Tibial artery (tissue), 4 donors: ENCODE measurements at regions not wholly inside any gene's neighbourhood (a gene's known extent, or its start where the extent isn't known, plus 50 kb on each side); places are given as distances from the start of the nearest gene placed in this dataset.
A peak's percentile ranks its signal among the peaks of the same experiment; 100 is the strongest.

Source experiments
- DNase-seq, 2 donors: peaks; one replicate each; pipeline ENCODE4 v3.0.0-alpha.2; 2019
- H3K27ac ChIP-seq, 2 donors: fragments of 200-600 bp; sonication (generic) in 1 of 2; 1 replicate in 1 of 2; 2 replicates in 1 of 2; pipeline ENCODE4 v1.5.1; 2018 to 2019; ENCODE audit warnings: mild to moderate bottlenecking in 1 of 2
- H3K27me3 ChIP-seq, 2 donors: fragments of 200-600 bp; sonication (generic) in 1 of 2; one replicate each; pipeline versions ENCODE4 v1.5.1 to v1.6.0; 2016 to 2019
- H3K36me3 ChIP-seq, 3 donors: fragments of 200-600 bp; sonication (generic) in 2 of 3; one replicate each; pipeline ENCODE4 v1.5.1; 2016 to 2019; ENCODE audit warnings: mild to moderate bottlenecking in 2 of 3
- H3K4me1 ChIP-seq, 4 donors: fragments of 200-600 bp; sonication (generic) in 2 of 4; 1 replicate in 3 of 4; 2 replicates in 1 of 4; pipeline ENCODE4 v1.5.1; 2016 to 2019
- H3K4me3 ChIP-seq, 2 donors: fragments of 200-600 bp; sonication (generic) in 1 of 2; 1 replicate in 1 of 2; 2 replicates in 1 of 2; pipeline ENCODE4 v1.5.1; 2018 to 2019; ENCODE audit warnings: mild to moderate bottlenecking in 2 of 2
- H3K9me3 ChIP-seq, 3 donors: fragments of 200-600 bp; sonication (generic) in 1 of 3; one replicate each; pipeline ENCODE4 v1.5.1; 2016 to 2019
- CTCF ChIP-seq, 2 experiments: fragments of 200-600 bp in 1 of 2; fragments of 450-650 bp in 1 of 2; IDR thresholded peaks; one replicate each; pipeline ENCODE4 v1.5.1; 2017 to 2019; ENCODE audit warnings: antibody characterized with exemption in 2 of 2, mild to moderate bottlenecking in 1 of 2, moderate library complexity in 1 of 2
- intact Hi-C: fragments of 100-400 bp; cut with DNase I; formaldehyde crosslinking; loops from one replicate; pipeline ENCODE4 v1.15.0; 2023; ENCODE audit warnings: low total_unique reads

- H3K27ac ChIP-seq: no peak overlapping the region
- no peaks in the 10 kb centered on the region for H3K4me1 ChIP-seq
- H3K36me3 ChIP-seq: no peaks in the 10 kb centered on the region
- H3K27me3 ChIP-seq: peaks cover 0 to 10% of the 10 kb centered on the region in 2 donors
- DNase-seq: no peak
- intact Hi-C loops: no loop called here
- H3K4me3 ChIP-seq: no peak overlapping the region
- no peaks in the 10 kb centered on the region for H3K9me3 ChIP-seq
- TF ChIP-seq CTCF (IDR thresholded peaks at IDR 0.05): no peak
Observed at GRCh38 chr1:14520514-14521163, 77.8 kb upstream of the KAZN start.

- TF ChIP-seq CTCF (IDR thresholded peaks at IDR 0.05): no peak
- Histone ChIP-seq H3K4me3 (no peak overlapping the region), H3K36me3 (no peaks in the 10 kb centered on the region), H3K4me1 (no peaks in the 10 kb centered on the region), H3K9me3 (no peaks in the 10 kb centered on the region), H3K27ac (no peak overlapping the region), H3K27me3 (peaks cover 0 to 10% of the 10 kb centered on the region in 2 donors)
- DNase-seq: no peak
- intact Hi-C loops: no loop called here
Observed at GRCh38 chr1:14521622-14522021, 76.9 kb upstream of the KAZN start.

- H3K4me3 ChIP-seq: no peak overlapping the region
- H3K4me1 ChIP-seq: no peaks in the 10 kb centered on the region
- no peak overlapping the region for H3K27ac ChIP-seq
- no peak for DNase-seq
- peaks cover 0 to 10% of the 10 kb centered on the region in 2 donors for H3K27me3 ChIP-seq
- H3K9me3 ChIP-seq: no peaks in the 10 kb centered on the region
- intact Hi-C loops: no loop called here
- H3K36me3 ChIP-seq: no peaks in the 10 kb centered on the region
- TF ChIP-seq CTCF (IDR thresholded peaks at IDR 0.05): no peak
Observed at GRCh38 chr1:14522077-14522925, 76.2 kb upstream of the KAZN start.

- Histone ChIP-seq H3K9me3 (no peaks in the 10 kb centered on the region), H3K27ac (no peak overlapping the region), H3K4me1 (no peaks in the 10 kb centered on the region), H3K4me3 (no peak overlapping the region), H3K27me3 (peaks cover 0 to 10% of the 10 kb centered on the region in 2 donors), H3K36me3 (no peaks in the 10 kb centered on the region)
- no peak for TF ChIP-seq CTCF (IDR thresholded peaks at IDR 0.05)
- DNase-seq: peak in 1 of 2 donors; percentile 23
- intact Hi-C loops: no loop called here
Observed at GRCh38 chr1:14522926-14523241, 75.6 kb upstream of the KAZN start.

GRCh38 chr1:14524826-14525636 is 73.5 kb upstream of the KAZN start:
- Histone ChIP-seq H3K27me3 (peaks cover 0 to 7% of the 10 kb centered on the region in 2 donors), H3K9me3 (no peaks in the 10 kb centered on the region), H3K36me3 (no peaks in the 10 kb centered on the region), H3K4me1 (no peaks in the 10 kb centered on the region), H3K4me3 (no peak overlapping the region), H3K27ac (no peak overlapping the region)
- DNase-seq: no peak
- no peak for TF ChIP-seq CTCF (IDR thresholded peaks at IDR 0.05)
- intact Hi-C loops: no loop called here
